IPS-15b (cell line): ENCODE measurements at regions not wholly inside any gene's neighbourhood (a gene's known extent, or its start where the extent isn't known, plus 50 kb on each side); places are given as distances from the start of the nearest gene placed in this dataset.

Experiments
- H3K27me3 ChIP-seq: one replicate; pipeline ENCODE4 v1.6.1; 2013; ENCODE audit warnings: low read length; ENCODE audit not compliant: control insufficient read depth, insufficient read depth
- H3K36me3 ChIP-seq: one replicate; pipeline ENCODE4 v1.6.1; 2013; ENCODE audit warnings: low read length; ENCODE audit not compliant: control insufficient read depth, insufficient read depth
- H3K4me1 ChIP-seq: one replicate; pipeline ENCODE4 v1.6.1; 2013; ENCODE audit warnings: mild to moderate bottlenecking, low read length; ENCODE audit not compliant: control insufficient read depth, insufficient read depth
- H3K4me3 ChIP-seq: one replicate; pipeline ENCODE4 v1.5.1; 2013; ENCODE audit warnings: low read depth, low read length
- H3K9ac ChIP-seq: one replicate; pipeline ENCODE4 v1.6.1; 2013; ENCODE audit warnings: low read depth, mild to moderate bottlenecking, low read length
- H3K9me3 ChIP-seq: one replicate; pipeline ENCODE4 v1.6.1; 2013; ENCODE audit warnings: mild to moderate bottlenecking, low read length; ENCODE audit not compliant: control insufficient read depth, insufficient read depth

DNA sequence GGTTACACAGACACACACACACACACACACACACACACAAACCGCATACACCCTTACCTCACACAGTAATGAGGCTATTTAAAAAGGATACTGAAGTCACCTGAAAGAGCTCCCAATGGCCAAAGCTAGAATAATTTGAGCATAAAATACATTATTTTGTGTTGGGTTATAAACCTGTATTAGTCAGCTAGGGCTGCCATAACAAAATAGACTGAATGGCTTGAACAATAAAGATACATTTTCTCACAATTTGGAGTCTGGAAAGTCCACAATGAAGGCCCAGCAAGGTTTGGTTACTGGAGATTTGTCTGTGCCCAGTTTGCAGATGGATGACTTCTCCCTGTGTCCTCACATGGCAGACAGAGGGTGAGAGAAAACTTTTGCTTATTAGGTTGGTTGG lies 605.4 kb upstream of the REG3G start:
- Histone ChIP-seq H3K36me3 (no peaks in the 10 kb centered on the region), H3K9me3 (no peaks in the 10 kb centered on the region), H3K9ac (no peak overlapping the region), H3K4me3 (no peak overlapping the region), H3K27me3 (no peaks in the 10 kb centered on the region), H3K4me1 (no peaks in the 10 kb centered on the region)

- Histone ChIP-seq H3K9ac (no peak overlapping the region), H3K9me3 (no peaks in the 10 kb centered on the region), H3K4me1 (no peaks in the 10 kb centered on the region), H3K27me3 (no peaks in the 10 kb centered on the region), H3K36me3 (no peaks in the 10 kb centered on the region), H3K4me3 (no peak overlapping the region)
Observed at GRCh38 chr2:78423631-78424030, 601.9 kb upstream of the REG3G start.

DNA sequence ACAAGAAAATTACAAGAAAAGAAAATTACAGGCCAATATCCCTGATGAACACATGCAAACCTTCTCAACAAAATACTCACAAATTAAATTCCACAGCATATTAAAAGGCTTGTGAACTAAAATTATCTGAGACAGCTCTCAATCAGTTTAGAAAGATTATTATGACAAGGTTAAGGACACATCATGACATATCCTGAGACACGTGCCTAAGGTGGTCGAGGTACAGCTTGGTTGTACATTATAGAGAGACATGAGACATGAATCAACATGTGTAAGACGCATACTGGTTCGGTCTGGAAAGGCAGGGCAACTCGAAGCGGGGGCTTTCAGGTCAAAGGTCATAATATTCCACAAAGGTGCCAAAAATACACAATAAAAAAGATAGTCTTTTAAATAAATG lies 598.3 kb upstream of the REG3G start:
- Histone ChIP-seq H3K4me1 (no peaks in the 10 kb centered on the region), H3K4me3 (no peak overlapping the region)

DNA sequence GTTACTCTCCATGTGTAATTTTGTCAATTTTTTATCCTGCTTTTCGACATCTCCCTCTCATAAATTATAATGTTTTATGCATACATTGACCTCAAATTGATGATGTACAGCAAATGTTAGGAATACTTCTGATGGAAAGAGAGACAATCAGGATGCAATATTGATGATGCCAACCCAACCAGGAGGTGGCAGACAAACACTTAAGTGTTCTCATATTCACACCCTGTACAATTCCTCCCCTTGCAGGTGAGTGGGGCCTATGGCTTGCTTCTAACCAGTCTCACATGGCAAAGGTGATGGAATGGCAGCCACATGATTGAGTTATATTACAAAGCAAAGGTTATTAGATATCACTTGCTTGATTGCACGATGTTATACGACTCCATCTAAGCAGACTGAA lies 594.3 kb upstream of the REG3G start:
- H3K9ac ChIP-seq, result no peak overlapping the region
- H3K9me3 ChIP-seq, result no peaks in the 10 kb centered on the region
- H3K36me3 ChIP-seq, result no peaks in the 10 kb centered on the region
- H3K27me3 ChIP-seq, result no peaks in the 10 kb centered on the region
- H3K4me3 ChIP-seq, result no peak overlapping the region
- no peaks in the 10 kb centered on the region for H3K4me1 ChIP-seq

More for the DNA sequence above, 598.3 kb upstream of the REG3G start:
- Histone ChIP-seq H3K27me3 (no peaks in the 10 kb centered on the region), H3K9me3 (no peaks in the 10 kb centered on the region), H3K36me3 (no peaks in the 10 kb centered on the region), H3K9ac (no peak overlapping the region)

GRCh38 chr2:78439122-78439521 lies 586.4 kb upstream of the REG3G start:
- no peaks in the 10 kb centered on the region for H3K9me3 ChIP-seq
- H3K36me3 ChIP-seq, result no peaks in the 10 kb centered on the region
- H3K9ac ChIP-seq, result no peak overlapping the region
- no peaks in the 10 kb centered on the region for H3K27me3 ChIP-seq
- H3K4me3 ChIP-seq, result no peak overlapping the region
- no peaks in the 10 kb centered on the region for H3K4me1 ChIP-seq

DNA sequence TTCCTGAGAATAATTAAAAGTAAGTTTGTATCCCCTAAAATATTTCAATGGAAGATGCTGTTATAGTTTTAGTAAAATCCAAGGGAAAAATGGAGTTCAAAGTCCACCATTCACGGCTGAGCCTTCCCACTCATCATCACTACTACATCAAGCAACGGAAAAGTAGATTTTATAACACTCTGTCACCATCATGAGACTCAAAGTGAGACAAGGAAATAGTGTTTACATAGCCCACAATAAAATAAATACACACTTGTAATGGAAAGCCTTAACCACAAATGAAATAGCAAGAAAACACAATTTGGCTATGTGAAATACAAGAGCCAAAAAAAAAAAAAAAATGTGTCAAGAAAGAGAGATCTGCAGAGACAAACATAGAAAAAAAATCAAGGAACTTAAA lies 569.9 kb upstream of the REG3G start:
- H3K36me3 ChIP-seq, result no peaks in the 10 kb centered on the region
- no peaks in the 10 kb centered on the region for H3K9me3 ChIP-seq
- no peaks in the 10 kb centered on the region for H3K4me1 ChIP-seq
- H3K9ac ChIP-seq, result no peak overlapping the region
- no peak overlapping the region for H3K4me3 ChIP-seq
- H3K27me3 ChIP-seq, result no peaks in the 10 kb centered on the region

DNA sequence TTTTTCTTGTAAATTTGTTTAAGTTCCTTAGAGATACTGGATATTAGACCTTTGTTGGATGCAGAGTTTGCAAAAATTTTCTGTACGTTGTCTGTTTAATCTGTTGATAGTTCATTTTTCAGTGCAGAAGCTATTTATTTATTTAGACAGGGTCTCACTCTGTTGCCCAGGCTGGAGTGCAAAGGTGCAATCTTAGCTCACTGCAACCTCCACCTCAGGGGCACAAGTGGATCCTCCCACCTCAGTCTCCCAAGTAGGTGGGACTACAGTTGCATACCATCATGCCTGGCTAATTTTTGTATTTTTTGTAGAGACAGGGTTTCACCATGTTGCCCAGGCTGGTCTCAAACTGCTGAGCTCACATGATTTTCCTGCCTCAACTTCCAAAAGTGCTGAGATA lies 568.2 kb upstream of the REG3G start:
- Histone ChIP-seq H3K4me1 (no peaks in the 10 kb centered on the region), H3K4me3 (no peak overlapping the region), H3K36me3 (no peaks in the 10 kb centered on the region), H3K9me3 (no peaks in the 10 kb centered on the region), H3K27me3 (no peaks in the 10 kb centered on the region), H3K9ac (no peak overlapping the region)

DNA sequence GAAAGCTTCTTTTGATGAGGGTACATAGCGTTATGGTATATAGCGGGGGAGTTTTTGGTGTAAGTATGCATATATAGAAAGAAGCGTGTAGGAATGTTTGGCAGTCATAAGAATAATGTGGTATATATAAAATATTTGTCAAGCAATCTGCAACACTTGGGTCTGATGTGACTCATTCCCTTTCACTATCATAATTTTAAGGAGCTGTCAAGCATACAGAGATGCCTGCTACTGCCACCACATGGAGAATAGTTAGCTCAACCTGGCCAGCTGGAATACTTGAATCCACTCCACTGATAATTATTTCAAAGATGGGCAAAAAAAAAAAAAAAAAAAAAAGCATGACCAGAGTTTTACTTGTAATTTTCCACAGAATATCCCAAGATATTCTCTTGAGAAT lies 559.8 kb upstream of the REG3G start:
- Histone ChIP-seq H3K9ac (no peak overlapping the region), H3K9me3 (no peaks in the 10 kb centered on the region), H3K27me3 (no peaks in the 10 kb centered on the region), H3K36me3 (no peaks in the 10 kb centered on the region), H3K4me3 (no peak overlapping the region), H3K4me1 (no peaks in the 10 kb centered on the region)

DNA sequence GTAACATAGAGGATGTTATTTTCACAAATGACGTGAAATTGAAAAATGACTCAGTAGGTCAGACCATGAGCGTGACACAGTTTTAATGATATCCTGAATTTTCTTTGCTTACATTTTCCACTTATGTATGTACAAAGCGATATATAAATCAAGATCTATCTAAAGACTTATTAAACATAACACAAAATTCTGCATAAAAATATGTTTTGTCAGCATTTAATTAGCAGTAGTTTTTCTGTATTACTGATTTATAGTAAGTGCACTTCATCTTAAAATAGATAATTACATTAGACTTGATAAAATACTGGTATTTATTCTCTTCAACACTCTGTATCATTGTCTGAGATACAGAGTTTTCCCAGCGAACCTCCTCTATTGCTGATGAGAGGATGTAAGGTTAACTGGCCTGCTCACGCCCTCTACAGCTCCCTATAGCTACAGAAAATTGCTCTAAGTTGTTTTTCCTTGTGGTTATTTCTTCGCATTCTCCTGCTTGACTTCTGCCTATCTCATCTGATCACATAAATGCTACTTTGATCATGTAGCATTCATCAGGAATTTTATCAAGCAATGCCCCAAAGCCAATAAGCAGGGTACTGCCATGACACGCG lies 548.8 kb upstream of the REG3G start:
- H3K4me3 ChIP-seq, result no peak overlapping the region
- H3K9me3 ChIP-seq, result no peaks in the 10 kb centered on the region
- no peaks in the 10 kb centered on the region for H3K4me1 ChIP-seq
- H3K27me3 ChIP-seq, result no peaks in the 10 kb centered on the region
- no peaks in the 10 kb centered on the region for H3K36me3 ChIP-seq
- no peak overlapping the region for H3K9ac ChIP-seq

DNA sequence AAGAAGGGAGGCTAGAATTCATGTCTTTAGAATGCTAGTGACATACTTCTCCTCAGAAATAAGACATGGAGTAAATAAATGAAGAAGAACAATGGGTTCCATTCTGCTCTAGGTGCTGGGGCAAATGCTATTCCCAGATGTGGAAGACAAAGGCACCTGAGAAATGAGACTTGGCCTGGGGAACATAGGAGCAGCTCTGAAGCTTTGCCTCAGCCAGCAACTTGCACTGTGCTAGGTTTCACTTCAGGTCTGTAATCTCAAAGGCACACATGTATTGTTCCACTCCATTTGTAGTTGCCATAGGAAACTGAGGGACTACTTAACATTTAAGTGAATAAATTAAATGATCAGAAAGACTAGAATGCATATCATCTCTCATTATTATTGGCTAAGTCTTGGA lies 538.9 kb upstream of the REG3G start:
- Histone ChIP-seq H3K4me1 (no peaks in the 10 kb centered on the region), H3K9ac (no peak overlapping the region), H3K4me3 (no peak overlapping the region), H3K27me3 (no peaks in the 10 kb centered on the region), H3K9me3 (no peaks in the 10 kb centered on the region), H3K36me3 (no peaks in the 10 kb centered on the region)

DNA sequence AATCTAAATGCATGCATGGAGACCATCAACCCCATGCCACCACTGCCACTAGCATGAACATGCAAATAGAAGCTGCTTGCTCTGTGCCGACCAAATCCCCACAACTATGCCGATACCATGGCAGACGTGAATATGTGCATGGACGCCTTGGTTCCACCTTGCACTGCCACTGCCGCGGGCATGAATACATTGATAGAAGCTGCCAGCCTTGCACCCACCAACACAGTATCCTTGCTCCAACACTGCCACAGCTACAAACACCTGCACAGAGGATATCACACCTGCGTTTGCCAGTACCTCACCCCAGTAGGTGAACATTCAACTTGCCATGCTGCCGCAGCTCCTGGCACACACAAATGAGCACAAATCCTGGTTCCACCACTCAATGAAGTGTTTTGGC lies 527.4 kb upstream of the REG3G start:
- Histone ChIP-seq H3K4me1 (no peaks in the 10 kb centered on the region), H3K27me3 (no peaks in the 10 kb centered on the region), H3K9me3 (no peaks in the 10 kb centered on the region), H3K9ac (no peak overlapping the region), H3K36me3 (no peaks in the 10 kb centered on the region), H3K4me3 (no peak overlapping the region)

GRCh38 chr2:78506301-78506700 lies 519.2 kb upstream of the REG3G start:
- no peaks in the 10 kb centered on the region for H3K9me3 ChIP-seq
- H3K36me3 ChIP-seq, result no peaks in the 10 kb centered on the region
- H3K4me1 ChIP-seq, result no peaks in the 10 kb centered on the region
- no peak overlapping the region for H3K9ac ChIP-seq
- no peaks in the 10 kb centered on the region for H3K27me3 ChIP-seq
- no peak overlapping the region for H3K4me3 ChIP-seq
